GM23248 (cell line): ENCODE measurements at regions not wholly inside any gene's neighbourhood (a gene's known extent, or its start where the extent isn't known, plus 50 kb on each side); places are given as distances from the start of the nearest gene placed in this dataset.

Experiments
- EZH2 ChIP-seq: fragments of 200-600 bp; sonication (generic); IDR thresholded peaks from 2 replicates; pipeline ENCODE4 v1.6.1; 2018; ENCODE audit warnings: antibody characterized with exemption, mild to moderate bottlenecking; ENCODE audit not compliant: insufficient read depth, poor library complexity, severe bottlenecking
- EZH2phosphoT487 ChIP-seq: fragments of 200-600 bp; sonication (generic); IDR thresholded peaks from 2 replicates; pipeline ENCODE4 v1.6.1; 2018; ENCODE audit warnings: antibody characterized with exemption, moderate library complexity, mild to moderate bottlenecking, low read depth; ENCODE audit not compliant: insufficient read depth

DNA sequence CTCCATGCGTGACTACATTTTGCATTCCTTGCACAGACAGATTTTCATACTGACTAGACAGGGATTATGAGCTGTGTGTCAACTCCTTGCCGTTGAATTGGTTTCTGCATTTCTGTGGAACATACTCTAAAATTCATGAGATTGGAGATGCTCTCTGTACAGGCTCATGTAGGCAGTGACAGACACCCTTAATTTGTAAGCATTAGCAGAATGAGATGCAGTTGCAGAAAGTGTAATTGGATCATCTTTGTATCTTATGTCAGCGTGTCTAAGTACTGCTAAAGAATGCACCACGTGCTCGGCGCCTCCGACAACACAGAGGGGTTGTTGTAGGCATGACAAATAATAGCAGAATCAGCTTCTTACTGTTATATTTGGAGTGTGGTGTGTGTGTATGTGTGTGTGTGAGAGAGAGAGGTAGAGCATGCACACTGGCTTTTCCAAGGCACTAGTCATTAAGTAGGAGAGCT is 212.4 kb downstream of the CMPK2 start:
- TF ChIP-seq EZH2: no peak
- TF ChIP-seq EZH2phosphoT487: no peak
